Immature natural killer cell (primary cell): ENCODE measurements at regions not wholly inside any gene's neighbourhood (a gene's known extent, or its start where the extent isn't known, plus 50 kb on each side); places are given as distances from the start of the nearest gene placed in this dataset.

Source experiments
- DNase-seq, 3 donors: peaks; one replicate each; pipeline ENCODE4 v3.0.0; 2022; ENCODE audit warnings: mixed read lengths in 1 of 3
- H3K27ac Mint-ChIP-seq, 6 donors: one replicate each; pipeline ENCODE4 v1.8.0; 2020; ENCODE audit warnings: mixed read lengths in 6 of 6, mild to moderate bottlenecking in 5 of 6, inconsistent platforms in 4 of 6, moderate library complexity in 3 of 6
- H3K27me3 Mint-ChIP-seq, 3 donors: one replicate each; pipeline ENCODE4 v1.8.0; 2020 to 2021; ENCODE audit warnings: low read depth in 3 of 3, mild to moderate bottlenecking in 3 of 3, mixed read lengths in 3 of 3, moderate library complexity in 3 of 3, inconsistent platforms in 1 of 3
- H3K36me3 Mint-ChIP-seq, 3 donors: one replicate each; pipeline ENCODE4 v1.8.0; 2020; ENCODE audit warnings: mixed read lengths in 3 of 3, inconsistent platforms in 2 of 3, mild to moderate bottlenecking in 2 of 3
- H3K4me1 Mint-ChIP-seq, 2 donors: one replicate each; pipeline ENCODE4 v1.8.0; 2020; ENCODE audit warnings: inconsistent platforms in 2 of 2, mild to moderate bottlenecking in 2 of 2, mixed read lengths in 2 of 2, moderate library complexity in 1 of 2
- H3K4me3 Mint-ChIP-seq, 5 donors: one replicate each; pipeline ENCODE4 v1.8.0; 2020; ENCODE audit warnings: mild to moderate bottlenecking in 5 of 5, mixed read lengths in 5 of 5, inconsistent platforms in 3 of 5, moderate library complexity in 3 of 5
- H3K9me3 Mint-ChIP-seq, 6 donors: one replicate each; pipeline ENCODE4 v1.8.0; 2020; ENCODE audit warnings: mild to moderate bottlenecking in 6 of 6, mixed read lengths in 6 of 6, inconsistent platforms in 4 of 6, moderate library complexity in 3 of 6

DNA sequence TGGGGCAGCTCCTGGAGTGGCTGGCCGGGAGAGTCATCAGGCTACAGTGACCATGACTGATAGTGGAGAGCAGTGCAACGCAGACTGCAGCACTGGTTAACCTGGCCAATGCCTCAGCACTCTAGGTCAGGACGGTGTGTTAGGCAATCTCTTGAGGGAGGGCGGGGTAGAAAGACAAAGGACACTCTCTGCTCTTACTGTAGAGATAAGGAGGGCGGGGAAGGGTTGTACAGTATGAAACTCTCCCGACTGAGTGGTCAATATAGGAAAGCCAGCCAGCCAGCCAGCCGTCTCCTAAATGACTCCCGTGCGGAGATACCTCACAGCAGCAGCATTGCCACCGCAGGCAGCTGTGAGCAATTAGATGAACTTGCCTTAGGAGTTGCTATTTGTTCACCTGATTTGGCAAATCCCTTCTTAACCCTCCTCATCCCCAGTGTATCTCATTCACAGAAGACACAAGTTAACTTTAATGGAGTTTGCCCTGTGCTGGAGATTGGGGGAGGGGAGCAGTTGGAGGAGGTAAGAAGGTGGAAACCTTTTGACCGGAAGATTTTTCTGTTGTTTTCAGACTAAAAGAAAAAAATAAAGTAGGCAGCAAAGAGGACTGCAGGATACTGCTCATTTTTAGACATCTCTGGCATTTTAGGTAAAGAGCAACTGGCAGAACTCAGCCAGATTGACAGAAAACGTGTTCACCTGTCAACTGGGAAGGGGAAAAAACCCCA lies 330.5 kb downstream of the HNRNPD start:
- Mint-ChIP-seq H3K36me3 (peaks cover 0 to 3% (median 0%) of the 10 kb centered on the region in 3 donors), H3K27me3 (peaks cover 9 to 23% (median 16%) of the 10 kb centered on the region in 3 donors), H3K4me1 (no peaks in the 10 kb centered on the region), H3K4me3 (peak overlapping the region in 1 of 5 donors; percentile 52), H3K9me3 (peaks cover 0 to 18% (median under 1%) of the 10 kb centered on the region in 6 donors), H3K27ac (no peak overlapping the region)
- DNase-seq = no peak

DNA sequence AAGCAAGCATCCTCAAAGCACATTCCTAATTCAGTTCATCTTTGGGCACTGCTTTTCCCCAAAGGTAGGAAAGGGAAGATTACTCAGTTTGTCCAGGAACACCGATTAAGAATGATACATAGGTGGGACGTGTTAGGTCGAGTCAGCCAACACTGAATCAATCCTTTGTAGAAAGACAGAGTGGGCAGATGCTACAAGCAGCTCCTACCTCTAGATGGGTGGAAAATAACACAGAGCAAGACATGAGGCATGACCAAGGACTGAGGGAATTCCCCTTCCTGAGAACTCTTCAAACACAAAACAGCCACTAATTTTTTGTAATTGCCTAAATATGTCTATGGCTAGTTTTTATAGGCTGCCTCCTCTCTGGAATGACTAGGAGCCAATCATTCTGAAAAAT lies 331.7 kb downstream of the HNRNPD start:
- H3K4me1 Mint-ChIP-seq = no peaks in the 10 kb centered on the region
- H3K27ac Mint-ChIP-seq = no peak overlapping the region
- H3K4me3 Mint-ChIP-seq = no peak overlapping the region
- peaks cover 0 to 3% (median 0%) of the 10 kb centered on the region in 3 donors for H3K36me3 Mint-ChIP-seq
- no peak for DNase-seq
- H3K9me3 Mint-ChIP-seq = peaks cover 0 to 16% (median under 1%) of the 10 kb centered on the region in 6 donors
- peaks cover 6 to 26% (median 20%) of the 10 kb centered on the region in 3 donors for H3K27me3 Mint-ChIP-seq

DNA sequence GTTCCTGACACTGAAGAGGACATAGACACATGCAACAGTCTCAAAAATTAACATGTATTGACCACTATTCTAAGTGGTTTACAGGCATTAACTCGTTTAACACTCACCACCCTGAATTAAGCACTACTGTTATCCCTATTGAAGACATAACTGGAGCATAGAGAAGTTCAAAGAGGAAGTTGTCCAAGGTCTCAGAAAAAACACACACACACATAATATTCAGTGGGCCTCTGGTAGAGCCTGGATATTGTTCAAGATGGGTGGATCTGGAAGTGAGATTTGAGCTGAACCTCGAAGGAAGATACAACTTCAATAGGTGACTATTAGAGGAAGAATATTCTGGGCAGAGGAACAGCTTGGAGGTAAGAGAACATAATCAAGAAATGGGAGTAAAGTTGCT lies 334.9 kb downstream of the HNRNPD start:
- H3K9me3 Mint-ChIP-seq = peaks cover 0 to 6% (median 0%) of the 10 kb centered on the region in 6 donors
- peaks cover 8 to 25% (median 16%) of the 10 kb centered on the region in 3 donors for H3K27me3 Mint-ChIP-seq
- no peak overlapping the region for H3K27ac Mint-ChIP-seq
- no peaks in the 10 kb centered on the region for H3K4me1 Mint-ChIP-seq
- no peak for DNase-seq
- no peak overlapping the region for H3K4me3 Mint-ChIP-seq
- H3K36me3 Mint-ChIP-seq = no peaks in the 10 kb centered on the region

DNA sequence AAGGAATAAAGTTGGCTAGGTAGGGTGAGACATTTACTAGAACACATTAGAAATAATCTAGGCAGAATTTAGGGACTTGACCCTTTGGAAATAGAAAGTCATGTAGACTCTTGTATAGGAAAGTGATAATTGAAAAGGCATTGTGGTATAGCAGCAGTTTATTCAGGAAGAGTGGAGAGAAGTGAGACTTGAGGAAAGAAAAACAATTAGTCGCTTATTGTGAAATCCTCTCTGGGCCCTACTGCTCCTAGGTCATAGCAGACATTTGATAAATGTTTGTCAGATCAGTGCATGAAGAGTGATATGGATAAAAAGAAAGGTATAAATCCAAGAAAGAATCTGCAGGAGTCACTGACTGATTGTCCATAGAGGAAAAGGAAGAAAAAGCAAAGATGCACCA lies 337.6 kb downstream of the HNRNPD start:
- DNase-seq = no peak
- H3K27ac Mint-ChIP-seq = no peak overlapping the region
- peaks cover 3 to 17% (median 4%) of the 10 kb centered on the region in 3 donors for H3K27me3 Mint-ChIP-seq
- H3K4me3 Mint-ChIP-seq = no peak overlapping the region
- no peaks in the 10 kb centered on the region for H3K4me1 Mint-ChIP-seq
- peaks cover 0 to 4% (median 0%) of the 10 kb centered on the region in 6 donors for H3K9me3 Mint-ChIP-seq
- H3K36me3 Mint-ChIP-seq = no peaks in the 10 kb centered on the region

DNA sequence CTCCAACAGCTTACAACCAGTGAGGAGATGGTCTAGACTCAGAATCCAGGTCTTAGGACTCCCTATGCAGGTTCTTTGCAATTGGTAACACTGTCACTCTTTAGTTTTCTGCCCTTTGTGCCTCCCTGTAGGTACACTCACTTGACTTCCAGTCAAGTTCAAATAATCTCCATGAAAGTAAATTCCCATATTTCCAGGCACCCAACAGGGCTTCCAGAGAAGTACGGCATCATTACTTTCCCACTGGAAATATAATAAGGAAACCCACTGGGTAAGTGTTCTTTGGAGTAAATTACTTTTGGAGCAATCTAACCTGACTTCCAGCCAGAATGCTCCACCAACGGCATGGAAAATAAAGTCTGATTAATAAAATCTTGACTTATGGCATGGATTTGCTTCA lies 338.9 kb downstream of the HNRNPD start:
- Mint-ChIP-seq H3K36me3 (no peaks in the 10 kb centered on the region), H3K4me3 (no peak overlapping the region), H3K4me1 (no peaks in the 10 kb centered on the region), H3K9me3 (peaks cover 0 to 2% (median 0%) of the 10 kb centered on the region in 6 donors), H3K27me3 (peaks cover 3 to 16% (median 4%) of the 10 kb centered on the region in 3 donors), H3K27ac (no peak overlapping the region)
- no peak for DNase-seq

DNA sequence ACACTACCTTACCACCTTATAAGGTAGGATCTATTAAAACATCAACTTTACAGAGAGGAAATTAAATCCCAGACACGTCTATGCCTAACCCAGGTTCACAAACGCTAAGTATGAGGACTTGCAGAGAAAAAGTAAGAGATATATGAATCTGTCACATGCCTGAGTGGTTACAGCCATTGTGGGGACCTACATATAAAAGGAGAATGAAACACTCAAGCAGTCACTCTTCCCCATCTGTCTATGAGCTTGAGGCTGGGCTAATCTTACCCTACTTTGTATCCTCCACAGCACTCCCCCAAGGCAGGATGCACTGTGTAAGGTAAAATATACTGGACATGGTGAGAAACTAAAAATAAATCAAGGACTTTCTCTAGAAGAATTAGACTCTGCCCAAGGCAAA lies 339.9 kb downstream of the HNRNPD start:
- no peaks in the 10 kb centered on the region for H3K4me1 Mint-ChIP-seq
- DNase-seq = no peak
- H3K27ac Mint-ChIP-seq = no peak overlapping the region
- H3K36me3 Mint-ChIP-seq = no peaks in the 10 kb centered on the region
- H3K27me3 Mint-ChIP-seq = peaks cover 3 to 15% (median 4%) of the 10 kb centered on the region in 3 donors
- H3K4me3 Mint-ChIP-seq = no peak overlapping the region
- H3K9me3 Mint-ChIP-seq = peaks cover 0 to 2% (median 0%) of the 10 kb centered on the region in 6 donors

DNA sequence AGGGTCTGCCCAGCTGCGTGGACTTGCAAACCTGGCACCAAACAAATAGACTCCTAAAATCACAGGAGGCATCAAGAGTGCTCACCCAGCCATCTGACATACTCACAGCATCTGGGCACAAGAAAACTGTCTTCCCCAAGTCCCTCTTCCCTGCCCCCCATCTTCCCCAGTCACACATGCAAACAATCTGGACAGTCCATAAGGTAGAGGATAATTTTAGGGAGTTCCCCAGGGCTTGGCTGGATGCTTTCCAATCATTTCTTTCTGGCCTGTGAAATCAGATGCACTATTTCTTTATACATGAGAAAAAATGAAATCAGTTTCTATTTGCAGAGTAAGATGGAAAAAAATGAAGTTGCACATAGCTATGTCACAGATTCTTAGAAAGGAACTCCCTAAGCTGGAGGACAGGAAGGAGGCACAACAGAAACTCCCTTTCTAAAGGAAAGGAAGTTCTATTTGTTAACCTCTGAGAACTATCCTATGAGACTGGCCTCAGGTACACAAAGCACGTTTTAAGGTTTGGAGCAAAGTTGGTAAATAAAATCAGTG lies 342.3 kb downstream of the HNRNPD start:
- H3K27ac Mint-ChIP-seq = no peak overlapping the region
- peaks cover 0 to 2% (median 0%) of the 10 kb centered on the region in 6 donors for H3K9me3 Mint-ChIP-seq
- peaks cover 0 to 10% (median 3%) of the 10 kb centered on the region in 3 donors for H3K27me3 Mint-ChIP-seq
- H3K4me1 Mint-ChIP-seq = no peaks in the 10 kb centered on the region
- H3K36me3 Mint-ChIP-seq = no peaks in the 10 kb centered on the region
- no peak overlapping the region for H3K4me3 Mint-ChIP-seq
- DNase-seq = no peak

DNA sequence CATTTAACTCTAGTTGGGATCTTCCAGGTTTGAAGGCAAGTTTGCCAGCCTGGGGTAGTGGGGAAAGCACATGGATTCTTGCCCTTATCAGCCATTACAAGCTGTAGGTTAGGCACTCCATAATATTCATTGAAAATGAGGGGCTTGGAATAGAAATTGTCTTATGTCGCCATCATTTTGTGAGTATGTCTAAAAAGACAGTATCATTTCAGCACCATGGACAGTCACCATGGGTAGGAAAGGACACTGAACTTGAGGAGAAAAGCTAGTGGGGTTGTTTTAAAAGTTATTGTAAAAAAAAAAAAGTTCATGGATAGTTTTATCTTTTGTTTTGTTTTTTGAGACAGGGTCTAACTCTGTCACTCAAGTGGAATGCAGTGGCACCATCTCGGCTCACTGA lies 356.1 kb downstream of the HNRNPD start:
- Mint-ChIP-seq H3K9me3 (peaks cover 4 to 12% (median 6%) of the 10 kb centered on the region in 6 donors), H3K27me3 (no peaks in the 10 kb centered on the region), H3K27ac (no peak overlapping the region), H3K4me1 (no peaks in the 10 kb centered on the region), H3K36me3 (no peaks in the 10 kb centered on the region), H3K4me3 (no peak overlapping the region)
- no peak for DNase-seq

DNA sequence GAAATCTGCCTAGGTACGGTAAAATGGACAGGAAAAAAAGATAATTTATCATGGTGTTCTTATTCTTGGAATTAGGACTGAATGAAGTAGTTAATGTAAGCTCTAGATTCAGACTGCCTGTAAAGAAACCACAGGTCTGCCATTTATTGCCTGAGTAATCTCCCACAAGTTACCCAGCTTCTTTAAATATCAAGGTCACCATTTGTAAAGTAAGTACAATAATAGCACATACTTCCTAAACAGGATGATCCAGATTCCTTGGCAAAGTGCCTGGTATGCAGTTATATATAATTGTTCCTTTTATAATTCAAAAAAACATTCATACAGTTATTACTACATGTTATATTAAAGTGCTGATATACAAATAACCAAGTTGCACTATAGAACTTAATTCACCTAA lies 368.6 kb downstream of the HNRNPD start:
- Mint-ChIP-seq H3K4me3 (no peak overlapping the region), H3K4me1 (no peaks in the 10 kb centered on the region), H3K9me3 (peaks cover 0 to 18% (median 3%) of the 10 kb centered on the region in 6 donors), H3K36me3 (no peaks in the 10 kb centered on the region), H3K27me3 (peaks cover 2 to 8% (median 5%) of the 10 kb centered on the region in 3 donors), H3K27ac (no peak overlapping the region)
- DNase-seq = no peak

DNA sequence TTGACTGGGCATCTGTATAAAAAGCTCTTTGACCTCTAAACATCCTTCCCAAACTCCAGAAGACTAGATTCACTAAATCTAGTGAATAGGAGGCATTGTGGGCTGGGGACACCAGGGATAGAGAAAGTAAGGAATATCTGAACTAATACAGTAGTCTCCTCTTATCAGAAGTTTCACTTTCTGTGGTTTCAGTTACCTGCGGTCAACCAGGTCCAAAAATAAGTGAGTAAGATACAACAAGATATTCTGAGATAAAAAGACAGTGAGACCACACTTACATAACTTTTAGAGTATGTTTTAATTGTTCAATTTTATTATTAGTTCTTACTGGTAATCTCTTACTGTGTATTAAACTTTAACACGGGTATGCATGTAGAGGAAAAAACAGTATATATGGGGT lies 376.5 kb downstream of the HNRNPD start:
- DNase-seq = no peak
- H3K27ac Mint-ChIP-seq = no peak overlapping the region
- no peaks in the 10 kb centered on the region for H3K36me3 Mint-ChIP-seq
- H3K9me3 Mint-ChIP-seq = peaks cover 0 to 6% (median 0%) of the 10 kb centered on the region in 6 donors
- H3K27me3 Mint-ChIP-seq = peaks cover 0 to 2% (median 0%) of the 10 kb centered on the region in 3 donors
- H3K4me3 Mint-ChIP-seq = no peak overlapping the region
- H3K4me1 Mint-ChIP-seq = no peaks in the 10 kb centered on the region

DNA sequence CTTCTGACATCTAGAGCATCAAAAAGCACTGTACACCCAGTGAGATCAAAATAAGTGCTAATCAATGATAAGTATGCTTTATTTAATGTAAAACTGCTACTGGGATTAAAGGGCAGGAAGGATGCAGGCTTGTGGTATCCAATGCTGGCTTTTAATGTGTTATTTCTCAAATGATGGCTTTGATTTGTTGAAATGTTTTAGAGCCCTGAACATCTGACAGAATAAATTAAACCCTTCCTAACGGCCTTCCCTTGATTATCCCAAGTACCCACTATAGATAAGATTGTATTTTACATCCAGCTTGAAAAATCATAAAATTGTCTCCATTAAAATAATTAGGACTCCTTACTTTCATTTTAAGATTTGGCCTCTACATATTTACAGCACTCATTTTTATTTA lies 382.9 kb downstream of the HNRNPD start:
- Mint-ChIP-seq H3K9me3 (no peaks in the 10 kb centered on the region), H3K27ac (no peak overlapping the region), H3K4me1 (no peaks in the 10 kb centered on the region), H3K36me3 (no peaks in the 10 kb centered on the region), H3K27me3 (peaks cover 0 to 5% (median 0%) of the 10 kb centered on the region in 3 donors), H3K4me3 (no peak overlapping the region)
- DNase-seq = no peak

DNA sequence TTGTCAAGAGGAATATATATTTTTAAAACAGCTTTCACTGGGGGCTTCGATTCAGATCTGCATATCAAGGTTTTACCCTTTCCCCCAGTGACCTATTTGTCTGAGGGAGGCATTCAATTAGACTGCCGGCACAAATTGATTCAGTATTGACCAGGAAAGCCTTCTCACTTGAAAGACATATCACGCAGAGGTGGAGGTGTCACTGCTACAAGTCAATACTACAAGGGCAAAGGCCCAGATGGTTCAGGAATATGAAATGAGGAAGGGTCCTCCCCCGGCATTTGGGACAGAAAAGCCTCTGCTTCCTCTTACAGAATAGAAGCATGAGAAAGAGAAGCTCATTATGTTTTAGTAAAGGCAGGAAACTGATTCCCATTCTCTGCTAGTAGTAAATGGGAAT lies 383.6 kb downstream of the HNRNPD start:
- no peaks in the 10 kb centered on the region for H3K9me3 Mint-ChIP-seq
- H3K4me1 Mint-ChIP-seq = no peaks in the 10 kb centered on the region
- H3K27me3 Mint-ChIP-seq = peaks cover 0 to 5% (median 0%) of the 10 kb centered on the region in 3 donors
- no peak overlapping the region for H3K27ac Mint-ChIP-seq
- H3K36me3 Mint-ChIP-seq = no peaks in the 10 kb centered on the region
- no peak overlapping the region for H3K4me3 Mint-ChIP-seq
- DNase-seq = no peak

DNA sequence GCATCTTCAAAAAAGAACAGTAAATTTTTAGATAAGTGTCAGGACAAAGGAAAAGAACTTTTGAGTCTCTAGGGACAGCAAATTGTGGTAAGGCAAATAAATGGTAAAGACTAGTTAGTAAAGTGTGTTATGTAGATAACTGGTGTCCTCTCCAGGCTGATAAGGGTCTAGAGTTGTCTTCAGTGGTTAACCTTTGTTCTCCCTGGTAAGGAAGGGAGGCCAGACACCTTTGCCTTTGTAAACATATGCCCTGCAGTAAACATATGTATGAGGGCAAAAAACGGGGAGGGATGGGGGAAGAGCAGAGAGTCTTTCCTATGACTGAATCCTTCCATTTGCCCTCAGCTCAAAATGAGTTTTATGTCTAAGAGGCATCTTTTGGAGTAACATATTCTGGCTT lies 384.6 kb downstream of the HNRNPD start:
- no peaks in the 10 kb centered on the region for H3K36me3 Mint-ChIP-seq
- H3K4me1 Mint-ChIP-seq = no peaks in the 10 kb centered on the region
- H3K27ac Mint-ChIP-seq = no peak overlapping the region
- no peak overlapping the region for H3K4me3 Mint-ChIP-seq
- peaks cover 0 to 4% (median 0%) of the 10 kb centered on the region in 6 donors for H3K9me3 Mint-ChIP-seq
- H3K27me3 Mint-ChIP-seq = peaks cover 0 to 5% (median 0%) of the 10 kb centered on the region in 3 donors
- no peak for DNase-seq

DNA sequence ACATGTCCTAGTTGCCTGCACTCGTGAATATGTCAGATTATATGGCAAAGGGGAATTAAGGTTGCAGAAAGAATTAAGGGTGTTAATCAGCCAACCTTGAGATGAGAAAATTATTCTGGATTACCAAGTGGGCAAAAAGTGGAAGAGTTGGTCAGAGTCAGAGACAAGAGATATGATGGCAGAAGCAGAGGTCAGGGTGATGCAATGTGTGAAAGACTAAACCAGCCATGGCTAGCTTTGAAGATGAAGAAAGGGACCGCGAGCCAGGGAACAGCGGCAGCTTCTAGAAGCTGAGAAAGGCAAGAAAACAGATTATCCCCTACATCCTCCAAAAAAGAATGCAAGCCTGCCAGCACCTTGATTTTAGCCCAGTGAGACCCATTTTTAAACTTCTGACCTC lies 385.6 kb downstream of the HNRNPD start:
- H3K4me1 Mint-ChIP-seq = no peaks in the 10 kb centered on the region
- H3K27ac Mint-ChIP-seq = no peak overlapping the region
- H3K36me3 Mint-ChIP-seq = no peaks in the 10 kb centered on the region

More for the DNA sequence above, 385.6 kb downstream of the HNRNPD start:
- no peak for DNase-seq
- H3K9me3 Mint-ChIP-seq = peaks cover 0 to 4% (median 0%) of the 10 kb centered on the region in 6 donors
- no peak overlapping the region for H3K4me3 Mint-ChIP-seq
- peaks cover 0 to 5% (median 0%) of the 10 kb centered on the region in 3 donors for H3K27me3 Mint-ChIP-seq
